HG02798 (cell line): ENCODE measurements at regions not wholly inside any gene's neighbourhood (a gene's known extent, or its start where the extent isn't known, plus 50 kb on each side); places are given as distances from the start of the nearest gene placed in this dataset.
A peak's percentile ranks its signal among the peaks of the same experiment; 100 is the strongest.

Source experiments
- ATAC-seq: cut with Tn5 transposase; IDR thresholded peaks from one replicate; pipeline ENCODE4 v1.9.1; 2021; ENCODE audit warnings: mild to moderate bottlenecking; ENCODE audit not compliant: unreplicated experiment, poor library complexity

- ATAC-seq: no peak
These were observed 82.2 kb downstream of the EPDR1 start for GRCh38 chr7:38002689-38003088.

GRCh38 chr7:38006559-38006958 lies 86.1 kb downstream of the EPDR1 start:
- ATAC-seq: no peak

GRCh38 chr7:38007096-38007495 lies 86.7 kb downstream of the EPDR1 start:
- no peak for ATAC-seq

- no peak for ATAC-seq
These were observed 92.8 kb downstream of the EPDR1 start for GRCh38 chr7:38013246-38013645.

GRCh38 chr7:38016567-38016966 lies 96.1 kb downstream of the EPDR1 start:
- ATAC-seq: peak; percentile 56

- no peak for ATAC-seq
These were observed 96.9 kb downstream of the EPDR1 start for GRCh38 chr7:38017320-38017719.

GRCh38 chr7:38020121-38020785 lies 99.8 kb downstream of the EPDR1 start:
- ATAC-seq: no peak

- ATAC-seq: no peak
These were observed 101.5 kb downstream of the EPDR1 start for GRCh38 chr7:38021892-38022291.

GRCh38 chr7:38025815-38026214 lies 105.4 kb downstream of the EPDR1 start:
- ATAC-seq: no peak

- ATAC-seq: no peak
These were observed 107.5 kb downstream of the EPDR1 start for GRCh38 chr7:38027884-38028455.

- ATAC-seq: no peak
These were observed 113.8 kb downstream of the EPDR1 start for GRCh38 chr7:38034062-38034908.

GRCh38 chr7:38040831-38041230 lies 120.4 kb downstream of the EPDR1 start:
- ATAC-seq: no peak

GRCh38 chr7:38049679-38050078 lies 128.4 kb upstream of the STARD3NL start:
- ATAC-seq: no peak

- ATAC-seq: no peak
These were observed 126.7 kb upstream of the STARD3NL start for GRCh38 chr7:38051311-38051710.

- no peak for ATAC-seq
These were observed 126.3 kb upstream of the STARD3NL start for GRCh38 chr7:38051786-38052185.

GRCh38 chr7:38052786-38053185 lies 125.3 kb upstream of the STARD3NL start:
- no peak for ATAC-seq

- no peak for ATAC-seq
These were observed 123.8 kb upstream of the STARD3NL start for GRCh38 chr7:38054199-38054598.

GRCh38 chr7:38057829-38058228 lies 120.2 kb upstream of the STARD3NL start:
- ATAC-seq: no peak

GRCh38 chr7:38060116-38060515 lies 117.9 kb upstream of the STARD3NL start:
- ATAC-seq: no peak

- no peak for ATAC-seq
These were observed 117.4 kb upstream of the STARD3NL start for GRCh38 chr7:38060637-38061036.

GRCh38 chr7:38066391-38066790 lies 111.7 kb upstream of the STARD3NL start:
- no peak for ATAC-seq
